ENCODE measurements at regions not wholly inside any gene's neighbourhood (a gene's known extent, or its start where the extent isn't known, plus 50 kb on each side); places are given as distances from the start of the nearest gene placed in this dataset.
A peak's percentile ranks its signal among the peaks of the same experiment; 100 is the strongest.

GRCh38 chr1:164093543-164093942 lies 465.4 kb upstream of the PBX1 start:
- DNase-seq (ENCODE audit: low spot score), result no peak
- peaks cover 33% of the 10 kb centered on the region for H3K9me3 Mint-ChIP-seq
- ATAC-seq, result no peak
- POLR2A ChIA-PET, result no interaction called here
- H3K4me3 Mint-ChIP-seq, result no peak overlapping the region
- H3K4me1 Mint-ChIP-seq, result peaks cover 7% of the 10 kb centered on the region
- TF ChIP-seq ZNF671 (CRISPR knock-in tag; IDR thresholded peaks at IDR 0.05) (no peak), SMAD4 (CRISPR knock-in tag; IDR thresholded peaks at IDR 0.05) (no peak), GRHL2 (CRISPR knock-in tag; IDR thresholded peaks at IDR 0.05; ENCODE audit: insufficient replicate concordance, severe bottlenecking) (no peak), ZNF121 (CRISPR knock-in tag; IDR thresholded peaks at IDR 0.05) (no peak), GABPB1 (CRISPR knock-in tag; IDR thresholded peaks at IDR 0.05) (no peak), ZNF219 (CRISPR knock-in tag; IDR thresholded peaks at IDR 0.05; ENCODE audit: borderline replicate concordance) (no peak), CREM (CRISPR knock-in tag; IDR thresholded peaks at IDR 0.05) (no peak)
- TF ChIP-seq, protein P1, sequence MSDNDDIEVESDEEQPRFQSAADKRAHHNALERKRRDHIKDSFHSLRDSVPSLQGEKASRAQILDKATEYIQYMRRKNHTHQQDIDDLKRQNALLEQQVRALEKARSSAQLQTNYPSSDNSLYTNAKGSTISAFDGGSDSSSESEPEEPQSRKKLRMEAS (CRISPR knock-in tag; IDR thresholded peaks at IDR 0.05), result no peak
- TF ChIP-seq, protein P2, sequence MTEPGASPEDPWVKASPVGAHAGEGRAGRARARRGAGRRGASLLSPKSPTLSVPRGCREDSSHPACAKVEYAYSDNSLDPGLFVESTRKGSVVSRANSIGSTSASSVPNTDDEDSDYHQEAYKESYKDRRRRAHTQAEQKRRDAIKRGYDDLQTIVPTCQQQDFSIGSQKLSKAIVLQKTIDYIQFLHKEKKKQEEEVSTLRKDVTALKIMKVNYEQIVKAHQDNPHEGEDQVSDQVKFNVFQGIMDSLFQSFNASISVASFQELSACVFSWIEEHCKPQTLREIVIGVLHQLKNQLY (CRISPR knock-in tag; IDR thresholded peaks at IDR 0.05), result no peak
- CTCF ChIA-PET, result no interaction called here
- peaks cover 4% of the 10 kb centered on the region for H3K27me3 Mint-ChIP-seq (ENCODE audit: low read depth)
- no peak overlapping the region for H3K27ac Mint-ChIP-seq
- peaks cover 30% of the 10 kb centered on the region for H3K36me3 Mint-ChIP-seq

DNA sequence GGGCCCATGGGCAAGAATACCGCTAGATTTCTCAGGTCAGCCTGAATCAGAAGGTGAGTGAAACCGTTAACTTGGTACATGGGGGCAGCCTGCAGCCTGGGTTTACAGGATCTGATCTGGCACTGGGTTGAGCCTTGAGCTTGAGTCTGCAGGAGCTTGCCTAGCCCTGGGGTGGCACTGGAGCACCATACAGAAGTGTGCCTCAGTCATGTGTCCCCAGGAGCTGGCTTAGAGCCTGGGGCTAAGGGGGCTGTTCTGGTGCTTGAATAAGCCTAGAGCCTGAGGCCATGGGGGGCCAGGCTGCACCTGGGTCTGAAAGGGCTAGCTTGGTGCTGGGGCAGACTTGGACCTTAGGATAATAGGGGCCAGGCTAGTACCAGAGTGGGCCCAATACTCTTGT lies 457.2 kb upstream of the PBX1 start:
- DNase-seq (ENCODE audit: low spot score) (no peak), ATAC-seq (peak; percentile 50)
- Mint-ChIP-seq H3K27ac (no peak overlapping the region), H3K27me3 (ENCODE audit: low read depth) (no peaks in the 10 kb centered on the region), H3K36me3 (no peaks in the 10 kb centered on the region), H3K9me3 (peaks cover 6% of the 10 kb centered on the region; the same call in 1 of the 2 replicates), H3K4me1 (no peaks in the 10 kb centered on the region), H3K4me3 (no peak overlapping the region)
- ChIA-PET POLR2A (no interaction called here), CTCF (no interaction called here)
- TF ChIP-seq, protein P3, sequence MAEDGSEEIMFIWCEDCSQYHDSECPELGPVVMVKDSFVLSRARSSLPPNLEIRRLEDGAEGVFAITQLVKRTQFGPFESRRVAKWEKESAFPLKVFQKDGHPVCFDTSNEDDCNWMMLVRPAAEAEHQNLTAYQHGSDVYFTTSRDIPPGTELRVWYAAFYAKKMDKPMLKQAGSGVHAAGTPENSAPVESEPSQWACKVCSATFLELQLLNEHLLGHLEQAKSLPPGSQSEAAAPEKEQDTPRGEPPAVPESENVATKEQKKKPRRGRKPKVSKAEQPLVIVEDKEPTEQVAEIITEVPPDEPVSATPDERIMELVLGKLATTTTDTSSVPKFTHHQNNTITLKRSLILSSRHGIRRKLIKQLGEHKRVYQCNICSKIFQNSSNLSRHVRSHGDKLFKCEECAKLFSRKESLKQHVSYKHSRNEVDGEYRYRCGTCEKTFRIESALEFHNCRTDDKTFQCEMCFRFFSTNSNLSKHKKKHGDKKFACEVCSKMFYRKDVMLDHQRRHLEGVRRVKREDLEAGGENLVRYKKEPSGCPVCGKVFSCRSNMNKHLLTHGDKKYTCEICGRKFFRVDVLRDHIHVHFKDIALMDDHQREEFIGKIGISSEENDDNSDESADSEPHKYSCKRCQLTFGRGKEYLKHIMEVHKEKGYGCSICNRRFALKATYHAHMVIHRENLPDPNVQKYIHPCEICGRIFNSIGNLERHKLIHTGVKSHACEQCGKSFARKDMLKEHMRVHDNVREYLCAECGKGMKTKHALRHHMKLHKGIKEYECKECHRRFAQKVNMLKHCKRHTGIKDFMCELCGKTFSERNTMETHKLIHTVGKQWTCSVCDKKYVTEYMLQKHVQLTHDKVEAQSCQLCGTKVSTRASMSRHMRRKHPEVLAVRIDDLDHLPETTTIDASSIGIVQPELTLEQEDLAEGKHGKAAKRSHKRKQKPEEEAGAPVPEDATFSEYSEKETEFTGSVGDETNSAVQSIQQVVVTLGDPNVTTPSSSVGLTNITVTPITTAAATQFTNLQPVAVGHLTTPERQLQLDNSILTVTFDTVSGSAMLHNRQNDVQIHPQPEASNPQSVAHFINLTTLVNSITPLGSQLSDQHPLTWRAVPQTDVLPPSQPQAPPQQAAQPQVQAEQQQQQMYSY (CRISPR knock-in tag; IDR thresholded peaks at IDR 0.05), result no peak
- TF ChIP-seq GTF2I (CRISPR knock-in tag; conservative IDR thresholded peaks at IDR 0.05) (no peak), ZNF317 (CRISPR knock-in tag; IDR thresholded peaks at IDR 0.05; ENCODE audit: borderline replicate concordance, low read depth) (no peak), ZNF121 (CRISPR knock-in tag; IDR thresholded peaks at IDR 0.05) (no peak), EMX1 (CRISPR knock-in tag; IDR thresholded peaks at IDR 0.05) (no peak), CBFB (CRISPR knock-in tag; IDR thresholded peaks at IDR 0.05; ENCODE audit: low read depth) (no peak), ZNF219 (CRISPR knock-in tag; IDR thresholded peaks at IDR 0.05; ENCODE audit: borderline replicate concordance) (no peak), ZMAT4 (CRISPR knock-in tag; IDR thresholded peaks at IDR 0.05) (no peak), FOXJ3 (CRISPR knock-in tag; IDR thresholded peaks at IDR 0.05; ENCODE audit: borderline replicate concordance) (no peak), TEAD4 (CRISPR knock-in tag; IDR thresholded peaks at IDR 0.05) (no peak), OVOL2 (CRISPR knock-in tag; IDR thresholded peaks at IDR 0.05; ENCODE audit: borderline replicate concordance) (no peak), NR2C2 (CRISPR knock-in tag; IDR thresholded peaks at IDR 0.05) (no peak), ELF4 (CRISPR knock-in tag; IDR thresholded peaks at IDR 0.05; ENCODE audit: low read depth) (no peak), NR3C1 (CRISPR knock-in tag; conservative IDR thresholded peaks at IDR 0.05; ENCODE audit: low read depth) (no peak), ZNF396 (CRISPR knock-in tag; IDR thresholded peaks at IDR 0.05; ENCODE audit: borderline replicate concordance) (no peak)
- TF ChIP-seq, protein P4, sequence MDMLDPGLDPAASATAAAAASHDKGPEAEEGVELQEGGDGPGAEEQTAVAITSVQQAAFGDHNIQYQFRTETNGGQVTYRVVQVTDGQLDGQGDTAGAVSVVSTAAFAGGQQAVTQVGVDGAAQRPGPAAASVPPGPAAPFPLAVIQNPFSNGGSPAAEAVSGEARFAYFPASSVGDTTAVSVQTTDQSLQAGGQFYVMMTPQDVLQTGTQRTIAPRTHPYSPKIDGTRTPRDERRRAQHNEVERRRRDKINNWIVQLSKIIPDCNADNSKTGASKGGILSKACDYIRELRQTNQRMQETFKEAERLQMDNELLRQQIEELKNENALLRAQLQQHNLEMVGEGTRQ (CRISPR knock-in tag; IDR thresholded peaks at IDR 0.05), result no peak
- TF ChIP-seq, protein P5, sequence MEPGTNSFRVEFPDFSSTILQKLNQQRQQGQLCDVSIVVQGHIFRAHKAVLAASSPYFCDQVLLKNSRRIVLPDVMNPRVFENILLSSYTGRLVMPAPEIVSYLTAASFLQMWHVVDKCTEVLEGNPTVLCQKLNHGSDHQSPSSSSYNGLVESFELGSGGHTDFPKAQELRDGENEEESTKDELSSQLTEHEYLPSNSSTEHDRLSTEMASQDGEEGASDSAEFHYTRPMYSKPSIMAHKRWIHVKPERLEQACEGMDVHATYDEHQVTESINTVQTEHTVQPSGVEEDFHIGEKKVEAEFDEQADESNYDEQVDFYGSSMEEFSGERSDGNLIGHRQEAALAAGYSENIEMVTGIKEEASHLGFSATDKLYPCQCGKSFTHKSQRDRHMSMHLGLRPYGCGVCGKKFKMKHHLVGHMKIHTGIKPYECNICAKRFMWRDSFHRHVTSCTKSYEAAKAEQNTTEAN (CRISPR knock-in tag; IDR thresholded peaks at IDR 0.05), result no peak
- TF ChIP-seq, protein P6, sequence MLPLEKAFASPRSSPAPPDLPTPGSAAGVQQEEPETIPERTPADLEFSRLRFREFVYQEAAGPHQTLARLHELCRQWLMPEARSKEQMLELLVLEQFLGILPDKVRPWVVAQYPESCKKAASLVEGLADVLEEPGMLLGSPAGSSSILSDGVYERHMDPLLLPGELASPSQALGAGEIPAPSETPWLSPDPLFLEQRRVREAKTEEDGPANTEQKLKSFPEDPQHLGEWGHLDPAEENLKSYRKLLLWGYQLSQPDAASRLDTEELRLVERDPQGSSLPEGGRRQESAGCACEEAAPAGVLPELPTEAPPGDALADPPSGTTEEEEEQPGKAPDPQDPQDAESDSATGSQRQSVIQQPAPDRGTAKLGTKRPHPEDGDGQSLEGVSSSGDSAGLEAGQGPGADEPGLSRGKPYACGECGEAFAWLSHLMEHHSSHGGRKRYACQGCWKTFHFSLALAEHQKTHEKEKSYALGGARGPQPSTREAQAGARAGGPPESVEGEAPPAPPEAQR (CRISPR knock-in tag; IDR thresholded peaks at IDR 0.05), result no peak

Data from WTC11 (cell line).